HEK293T (cell line): ENCODE measurements at regions not wholly inside any gene's neighbourhood (a gene's known extent, or its start where the extent isn't known, plus 50 kb on each side); places are given as distances from the start of the nearest gene placed in this dataset.

Source experiments
- CTCF ChIA-PET: fragments of 350-600 bp; formaldehyde crosslinking; extraction: SDS; loops from one replicate; lab custom pipeline; 2021; ENCODE audit warnings: antibody characterized with exemption, inconsistent platforms; lab: Yijun Ruan, JAX
- POLR2A ChIA-PET: fragments of 350-600 bp; formaldehyde crosslinking; extraction: SDS; loops from one replicate; lab custom pipeline; 2020; ENCODE audit warnings: antibody characterized with exemption, inconsistent platforms; lab: Yijun Ruan, JAX
- DNase-seq: peaks from one replicate; pipeline ENCODE4 v3.0.0; 2012; ENCODE audit warnings: mixed read lengths; ENCODE audit errors: extremely low spot score
- ARNT ChIP-seq: fragments of 450-650 bp; IDR thresholded peaks from 2 replicates; pipeline ENCODE4 v1.6.1; 2017; ENCODE audit warnings: mild to moderate bottlenecking
- BHLHE40 ChIP-seq: fragments of 450-650 bp; IDR thresholded peaks from 2 replicates; pipeline ENCODE4 v1.6.1; 2016; ENCODE audit warnings: mild to moderate bottlenecking, moderate library complexity, borderline replicate concordance
- CTBP1 ChIP-seq: fragments of 450-650 bp; IDR thresholded peaks from 2 replicates; pipeline ENCODE4 v1.6.1; 2016; ENCODE audit warnings: borderline replicate concordance
- ELF4 ChIP-seq: fragments of 450-650 bp; IDR thresholded peaks from 2 replicates; pipeline ENCODE4 v1.6.1; 2017; ENCODE audit warnings: antibody characterized with exemption
- FOXA1 ChIP-seq: fragments of 450-650 bp; IDR thresholded peaks from 2 replicates; pipeline ENCODE4 v1.6.1; 2016; ENCODE audit warnings: mild to moderate bottlenecking
- FOXK2 ChIP-seq: fragments of 450-650 bp; IDR thresholded peaks from 2 replicates; pipeline ENCODE4 v1.6.1; 2016; ENCODE audit warnings: mild to moderate bottlenecking
- FOXM1 ChIP-seq: fragments of 450-650 bp; IDR thresholded peaks from 2 replicates; pipeline ENCODE4 v1.6.1; 2017; ENCODE audit warnings: mild to moderate bottlenecking, borderline replicate concordance
- HDGF ChIP-seq: fragments of 450-650 bp; IDR thresholded peaks from 2 replicates; pipeline ENCODE4 v1.6.1; 2017; ENCODE audit warnings: antibody characterized with exemption, borderline replicate concordance
- L3MBTL2 ChIP-seq: fragments of 450-650 bp; conservative IDR thresholded peaks from 2 replicates; pipeline ENCODE4 v1.6.1; 2016; ENCODE audit warnings: mild to moderate bottlenecking
- LEF1 ChIP-seq: fragments of 450-650 bp; IDR thresholded peaks from 2 replicates; pipeline ENCODE4 v1.6.1; 2017; ENCODE audit warnings: mild to moderate bottlenecking, borderline replicate concordance
- NFRKB ChIP-seq: fragments of 450-650 bp; IDR thresholded peaks from 2 replicates; pipeline ENCODE4 v1.6.1; 2016; ENCODE audit warnings: mild to moderate bottlenecking, moderate library complexity
- PKNOX1 ChIP-seq: fragments of 450-650 bp; IDR thresholded peaks from 2 replicates; pipeline ENCODE4 v1.6.1; 2016
- SP1 ChIP-seq: fragments of 450-650 bp; IDR thresholded peaks from 2 replicates; pipeline ENCODE4 v1.6.1; 2017
- SUZ12 ChIP-seq: fragments of 450-650 bp; IDR thresholded peaks from 2 replicates; pipeline ENCODE4 v1.6.1; 2016; ENCODE audit warnings: mild to moderate bottlenecking
- TARDBP ChIP-seq: fragments of 450-650 bp; IDR thresholded peaks from 2 replicates; pipeline ENCODE4 v1.6.1; 2016
- ZNF384 ChIP-seq: fragments of 450-650 bp; IDR thresholded peaks from 2 replicates; pipeline ENCODE4 v1.6.1; 2016

- ChIA-PET CTCF (no interaction called here), POLR2A (no interaction called here)
- no peak for TF ChIP-seq BHLHE40
- no peak for TF ChIP-seq CTBP1
- no peak for TF ChIP-seq NFRKB
- no peak for TF ChIP-seq PKNOX1
- no peak for TF ChIP-seq SUZ12
- TF ChIP-seq FOXK2, result no peak
- no peak for TF ChIP-seq ARNT
- TF ChIP-seq SP1, result no peak
- no peak for TF ChIP-seq LEF1
- no peak for TF ChIP-seq HDGF
- TF ChIP-seq L3MBTL2, result no peak
- no peak for TF ChIP-seq ZNF384
- TF ChIP-seq FOXM1, result no peak
- no peak for TF ChIP-seq FOXA1
- TF ChIP-seq TARDBP, result no peak
- TF ChIP-seq ELF4, result no peak
- no peak for DNase-seq
Measured at GRCh38 chr5:74386571-74387334, 253.8 kb downstream of the ENC1 start.

GRCh38 chr5:74384851-74385250 lies 255.7 kb downstream of the ENC1 start:
- TF ChIP-seq ELF4 (no peak), ZNF384 (peak; percentile 65), PKNOX1 (peak; percentile 80)
- no peak for DNase-seq
- POLR2A ChIA-PET, result no interaction called here
- CTCF ChIA-PET, result no interaction called here

GRCh38 chr5:74382987-74383593 lies 257.4 kb downstream of the ENC1 start:
- TF ChIP-seq PKNOX1 (peak; percentile 49; the same call in 1 of the 2 replicates), FOXA1 (no peak)
- DNase-seq, result peak; percentile 27
- ChIA-PET POLR2A (no interaction called here), CTCF (no interaction called here)

- no peak for TF ChIP-seq SP1
- TF ChIP-seq CTBP1, result no peak
- TF ChIP-seq FOXA1, result no peak
- TF ChIP-seq FOXM1, result no peak
- TF ChIP-seq L3MBTL2, result no peak
- TF ChIP-seq ELF4, result no peak
- no peak for TF ChIP-seq LEF1
- TF ChIP-seq TARDBP, result no peak
- TF ChIP-seq SUZ12, result no peak
- TF ChIP-seq ARNT, result no peak
- no peak for TF ChIP-seq NFRKB
- ChIA-PET CTCF (interaction anchor here (0.7 kb wide), 1 partner anchor 260 kb away, joined by 3 read pairs; no protein-coding TSS in a partner anchor), POLR2A (interaction anchor here (0.9 kb wide), 1 partner anchor 258 kb away, joined by 3 read pairs; the partner anchor contains the start of gene ENC1)
- no peak for DNase-seq
Measured at GRCh38 chr5:74382123-74382855, 258.2 kb downstream of the ENC1 start.

- no peak for DNase-seq
- TF ChIP-seq ARNT (no peak), FOXM1 (no peak), ZNF384 (no peak), CTBP1 (no peak)
- CTCF ChIA-PET, result interaction anchor here (1.1 kb wide), 1 partner anchor 167 kb away, joined by 4 read pairs; no protein-coding TSS in a partner anchor
- POLR2A ChIA-PET, result no interaction called here
Measured at GRCh38 chr5:74380193-74380592, 260.3 kb downstream of the ENC1 start.

- ChIA-PET POLR2A (no interaction called here), CTCF (interaction anchor here (0.6 kb wide), 1 partner anchor 41 kb away, joined by 3 read pairs; no protein-coding TSS in a partner anchor)
- DNase-seq, result no peak
- TF ChIP-seq L3MBTL2 (no peak), PKNOX1 (no peak), ELF4 (no peak), HDGF (no peak), BHLHE40 (no peak), ARNT (no peak), ZNF384 (no peak), FOXM1 (no peak), SUZ12 (no peak), SP1 (no peak), FOXA1 (no peak), CTBP1 (no peak), FOXK2 (no peak), NFRKB (no peak), TARDBP (no peak), LEF1 (no peak)
Measured at GRCh38 chr5:74378464-74378863, 262.1 kb downstream of the ENC1 start.
